DND-41 (cell line): ENCODE measurements at regions not wholly inside any gene's neighbourhood (a gene's known extent, or its start where the extent isn't known, plus 50 kb on each side); places are given as distances from the start of the nearest gene placed in this dataset.
A peak's percentile ranks its signal among the peaks of the same experiment; 100 is the strongest.

Source experiments
- ATAC-seq: fragments of 200-7000 bp; cut with Tn5 transposase; 3 replicates; pipeline ENCODE4 v1.9.1; 2021; ENCODE audit warnings: low read depth; ENCODE audit not compliant: insufficient read depth
- DNase-seq: peaks from one replicate; pipeline ENCODE4 v3.0.0-alpha.2; 2020
- H2AFZ ChIP-seq: 2 replicates; pipeline ENCODE4 v1.6.0; 2012; ENCODE audit warnings: low read depth, low read length
- H3K27ac ChIP-seq: 2 replicates; pipeline ENCODE4 v1.5.1; 2012; ENCODE audit warnings: low read length, inconsistent platforms
- H3K27me3 ChIP-seq: fragments of 200-600 bp; sonication (generic); 2 replicates; pipeline ENCODE4 v1.6.0; 2012; ENCODE audit warnings: low read length, mild to moderate bottlenecking, inconsistent platforms; ENCODE audit not compliant: insufficient read depth, poor library complexity
- H3K36me3 ChIP-seq: 2 replicates; pipeline ENCODE4 v1.5.1; 2012; ENCODE audit warnings: low read length, inconsistent platforms; ENCODE audit not compliant: insufficient read depth
- H3K4me1 ChIP-seq: 2 replicates; pipeline ENCODE4 v1.5.1; 2012; ENCODE audit warnings: mild to moderate bottlenecking, low read length; ENCODE audit not compliant: insufficient read depth
- H3K4me2 ChIP-seq: 2 replicates; pipeline ENCODE4 v1.6.0; 2012; ENCODE audit warnings: mild to moderate bottlenecking, moderate library complexity, low read length, inconsistent platforms; ENCODE audit not compliant: insufficient read depth
- H3K4me3 ChIP-seq, 2 experiments: fragments of 200-600 bp in 1 of 2; shearing (Covaris generic) in 1 of 2; 2 replicates each; pipeline ENCODE4 v1.5.1; 2012 to 2016; ENCODE audit warnings: inconsistent platforms in 2 of 2, low read length in 2 of 2, mild to moderate bottlenecking in 2 of 2, low read depth in 1 of 2, moderate library complexity in 1 of 2
- H3K79me2 ChIP-seq: 2 replicates; pipeline ENCODE4 v1.6.0; 2012; ENCODE audit warnings: low read length, inconsistent platforms; ENCODE audit not compliant: insufficient read depth
- H3K9ac ChIP-seq: 2 replicates; pipeline ENCODE4 v1.6.0; 2012; ENCODE audit warnings: low read depth, mild to moderate bottlenecking, inconsistent platforms, low read length, moderate library complexity
- H3K9me3 ChIP-seq: 2 replicates; pipeline ENCODE4 v1.5.1; 2012; ENCODE audit warnings: low read length, moderate library complexity, mild to moderate bottlenecking, inconsistent platforms; ENCODE audit not compliant: insufficient read depth, severe bottlenecking
- H4K20me1 ChIP-seq: 2 replicates; pipeline ENCODE4 v1.6.0; 2012; ENCODE audit warnings: low read length; ENCODE audit not compliant: insufficient read depth
- CTCF ChIP-seq: IDR thresholded peaks from 2 replicates; pipeline ENCODE4 v1.5.1; 2012; ENCODE audit warnings: borderline replicate concordance, low read length, moderate library complexity, mild to moderate bottlenecking; ENCODE audit not compliant: poor library complexity, severe bottlenecking; ENCODE audit errors: extremely low read depth
- EZH2 ChIP-seq: IDR thresholded peaks from 3 replicates; pipeline ENCODE4 v1.6.1; 2012; ENCODE audit warnings: borderline replicate concordance, low read depth, mild to moderate bottlenecking, moderate library complexity, low read length, inconsistent platforms; ENCODE audit not compliant: severe bottlenecking

GRCh38 chr12:13853471-13853870 lies 127.9 kb downstream of the GRIN2B start:
- Histone ChIP-seq H3K27me3 (no peaks in the 10 kb centered on the region), H3K4me3 (no peak overlapping the region), H3K79me2 (no peaks in the 10 kb centered on the region), H2AFZ (no peak overlapping the region), H3K9me3 (no peaks in the 10 kb centered on the region), H3K4me2 (no peak overlapping the region), H3K9ac (no peak overlapping the region), H3K4me1 (no peaks in the 10 kb centered on the region), H3K27ac (no peak overlapping the region), H3K36me3 (no peaks in the 10 kb centered on the region), H4K20me1 (no peaks in the 10 kb centered on the region)
- TF ChIP-seq CTCF (no peak), EZH2 (no peak)
- no peak for ATAC-seq
- no peak for DNase-seq

DNA sequence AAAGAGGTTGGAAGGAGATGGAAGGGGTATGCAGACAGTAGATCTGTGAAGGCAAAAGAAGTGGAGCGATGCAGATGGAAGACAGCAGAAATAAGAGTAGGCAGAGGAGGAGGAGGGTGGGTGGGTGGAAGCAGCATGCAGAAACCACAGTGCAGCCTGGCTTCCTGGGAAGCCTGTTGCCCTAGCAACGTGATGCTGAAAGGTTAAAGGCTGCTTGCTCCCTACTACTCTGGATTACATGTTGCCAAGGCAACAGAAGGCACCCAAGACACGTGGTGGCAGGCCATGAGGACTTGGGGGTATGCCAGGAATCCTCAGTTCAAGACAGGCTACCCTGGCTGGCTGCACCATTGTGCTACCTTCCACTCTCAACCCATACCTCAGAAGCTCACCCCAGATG lies 129.6 kb downstream of the GRIN2B start:
- H3K27ac ChIP-seq: no peak overlapping the region
- no peaks in the 10 kb centered on the region for H3K4me1 ChIP-seq
- no peaks in the 10 kb centered on the region for H3K79me2 ChIP-seq
- 0 out of 3 replicates have a peak, but pooled peaks have one; percentile 42 for ATAC-seq
- TF ChIP-seq EZH2 (no peak), CTCF (no peak)
- no peak overlapping the region for H3K4me2 ChIP-seq
- H3K27me3 ChIP-seq: no peaks in the 10 kb centered on the region
- no peak overlapping the region for H3K9ac ChIP-seq
- no peaks in the 10 kb centered on the region for H3K36me3 ChIP-seq
- no peaks in the 10 kb centered on the region for H3K9me3 ChIP-seq
- DNase-seq: peak; percentile 8
- H2AFZ ChIP-seq: no peak overlapping the region
- H3K4me3 ChIP-seq: no peak overlapping the region
- no peaks in the 10 kb centered on the region for H4K20me1 ChIP-seq

DNA sequence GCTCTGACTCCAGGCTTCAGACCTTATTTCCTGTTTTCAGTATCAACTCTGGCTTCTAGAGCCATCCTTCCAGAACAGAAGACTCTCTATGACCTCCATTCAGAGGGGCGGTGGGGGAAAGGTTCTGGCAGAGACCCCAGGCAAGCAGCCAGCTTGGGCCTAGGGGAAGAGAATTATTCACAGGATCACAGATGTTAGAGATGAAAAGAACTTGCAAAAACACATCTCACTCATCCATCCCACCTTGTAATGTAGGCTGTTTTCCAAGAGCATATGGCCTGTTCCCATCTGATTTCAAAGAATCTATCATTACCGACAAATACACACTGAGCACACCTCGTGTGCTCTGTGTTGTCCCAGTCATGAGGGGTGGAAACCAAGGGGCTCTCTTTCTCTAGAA lies 131.9 kb downstream of the GRIN2B start:
- no peaks in the 10 kb centered on the region for H3K9me3 ChIP-seq
- H3K4me2 ChIP-seq: no peak overlapping the region
- no peaks in the 10 kb centered on the region for H3K36me3 ChIP-seq
- no peak for TF ChIP-seq EZH2
- no peak for TF ChIP-seq CTCF
- DNase-seq (no peak), ATAC-seq (no peak)
- H2AFZ ChIP-seq: no peak overlapping the region
- H3K9ac ChIP-seq: no peak overlapping the region
- H3K79me2 ChIP-seq: no peaks in the 10 kb centered on the region
- H3K27me3 ChIP-seq: no peaks in the 10 kb centered on the region
- H3K4me1 ChIP-seq: no peaks in the 10 kb centered on the region
- no peak overlapping the region for H3K27ac ChIP-seq
- H4K20me1 ChIP-seq: no peaks in the 10 kb centered on the region
- H3K4me3 ChIP-seq: no peak overlapping the region

DNA sequence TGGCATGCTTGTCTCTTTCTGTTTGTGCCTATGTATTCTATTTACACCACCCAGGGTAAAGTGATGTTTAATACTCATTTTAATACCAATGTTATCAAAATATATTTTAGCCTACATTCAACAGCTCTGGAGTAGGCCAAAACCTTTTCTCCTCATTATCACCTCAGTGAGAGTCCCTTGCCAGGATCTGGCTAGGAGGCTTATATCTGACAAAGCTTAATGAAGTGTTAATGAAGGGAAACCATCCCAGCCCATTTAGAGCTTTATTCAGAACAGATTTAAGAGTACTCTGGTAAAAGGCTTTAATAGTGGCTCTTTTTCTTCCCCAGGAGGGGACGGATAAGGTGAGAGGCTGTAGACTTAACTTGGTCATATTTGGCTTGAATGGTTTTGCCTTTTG lies 137.6 kb downstream of the GRIN2B start:
- H3K4me3 ChIP-seq: no peak overlapping the region
- no peak overlapping the region for H3K9ac ChIP-seq
- peaks cover 5% of the 10 kb centered on the region for H3K27me3 ChIP-seq
- no peaks in the 10 kb centered on the region for H3K9me3 ChIP-seq
- DNase-seq (no peak), ATAC-seq (no peak)
- TF ChIP-seq CTCF (no peak), EZH2 (no peak)
- H3K27ac ChIP-seq: no peak overlapping the region
- no peak overlapping the region for H3K4me2 ChIP-seq
- no peaks in the 10 kb centered on the region for H3K79me2 ChIP-seq
- no peaks in the 10 kb centered on the region for H3K36me3 ChIP-seq
- H3K4me1 ChIP-seq: no peaks in the 10 kb centered on the region
- H2AFZ ChIP-seq: no peak overlapping the region
- no peaks in the 10 kb centered on the region for H4K20me1 ChIP-seq
